AG04449 (cell line): ENCODE measurements at regions not wholly inside any gene's neighbourhood (a gene's known extent, or its start where the extent isn't known, plus 50 kb on each side); places are given as distances from the start of the nearest gene placed in this dataset.

ENCODE experiments used
- CTCF ChIA-PET: fragments of 350-600 bp; formaldehyde crosslinking; extraction: SDS; loops from one replicate; lab custom pipeline; 2021; ENCODE audit warnings: antibody characterized with exemption; lab: Yijun Ruan, JAX
- POLR2A ChIA-PET: fragments of 400-600, 350-600 bp; formaldehyde crosslinking; extraction: SDS; loops from one replicate; lab custom pipeline; 2020; ENCODE audit warnings: antibody characterized with exemption, inconsistent platforms; lab: Yijun Ruan, JAX
- DNase-seq: peaks from one replicate; pipeline ENCODE4 v3.0.0-alpha.2; 2010; ENCODE audit warnings: low read depth, low spot score
- H3K4me3 ChIP-seq: 2 replicates; pipeline ENCODE4 v1.5.1; 2011; ENCODE audit warnings: low read depth, mild to moderate bottlenecking, control low read depth, low read length
- TF ChIP-seq, protein P1 (sequence below): IDR thresholded peaks from one replicate; pipeline ENCODE4 v1.5.1; 2011; ENCODE audit warnings: mild to moderate bottlenecking, moderate library complexity, low read length, control low read depth, inconsistent platforms; ENCODE audit not compliant: insufficient read depth; ENCODE audit errors: missing control alignments

- CTCF ChIA-PET, result no interaction called here
- DNase-seq, result no peak
- H3K4me3 ChIP-seq, result no peak overlapping the region
- TF ChIP-seq, protein P1, sequence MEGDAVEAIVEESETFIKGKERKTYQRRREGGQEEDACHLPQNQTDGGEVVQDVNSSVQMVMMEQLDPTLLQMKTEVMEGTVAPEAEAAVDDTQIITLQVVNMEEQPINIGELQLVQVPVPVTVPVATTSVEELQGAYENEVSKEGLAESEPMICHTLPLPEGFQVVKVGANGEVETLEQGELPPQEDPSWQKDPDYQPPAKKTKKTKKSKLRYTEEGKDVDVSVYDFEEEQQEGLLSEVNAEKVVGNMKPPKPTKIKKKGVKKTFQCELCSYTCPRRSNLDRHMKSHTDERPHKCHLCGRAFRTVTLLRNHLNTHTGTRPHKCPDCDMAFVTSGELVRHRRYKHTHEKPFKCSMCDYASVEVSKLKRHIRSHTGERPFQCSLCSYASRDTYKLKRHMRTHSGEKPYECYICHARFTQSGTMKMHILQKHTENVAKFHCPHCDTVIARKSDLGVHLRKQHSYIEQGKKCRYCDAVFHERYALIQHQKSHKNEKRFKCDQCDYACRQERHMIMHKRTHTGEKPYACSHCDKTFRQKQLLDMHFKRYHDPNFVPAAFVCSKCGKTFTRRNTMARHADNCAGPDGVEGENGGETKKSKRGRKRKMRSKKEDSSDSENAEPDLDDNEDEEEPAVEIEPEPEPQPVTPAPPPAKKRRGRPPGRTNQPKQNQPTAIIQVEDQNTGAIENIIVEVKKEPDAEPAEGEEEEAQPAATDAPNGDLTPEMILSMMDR, result no peak
- POLR2A ChIA-PET, result no interaction called here
Measured at GRCh38 chr5:86329318-86329717, 288.4 kb upstream of the COX7C start.

- ChIA-PET POLR2A (no interaction called here), CTCF (no interaction called here)
- no peak for DNase-seq
- TF ChIP-seq, protein P1, result no peak
- no peak overlapping the region for H3K4me3 ChIP-seq
Measured at GRCh38 chr5:86330736-86331135, 287.0 kb upstream of the COX7C start.

GRCh38 chr5:86332851-86333250, 284.9 kb upstream of the COX7C start:
- no peak overlapping the region for H3K4me3 ChIP-seq
- ChIA-PET POLR2A (no interaction called here), CTCF (no interaction called here)
- no peak for DNase-seq
- TF ChIP-seq, protein P1, result no peak

- H3K4me3 ChIP-seq, result no peak overlapping the region
- TF ChIP-seq, protein P1, result no peak
- DNase-seq, result no peak
- POLR2A ChIA-PET, result no interaction called here
- CTCF ChIA-PET, result no interaction called here
Measured at GRCh38 chr5:86337667-86338460, 279.9 kb upstream of the COX7C start.

- POLR2A ChIA-PET, result no interaction called here
- CTCF ChIA-PET, result no interaction called here
- H3K4me3 ChIP-seq, result no peak overlapping the region
- DNase-seq, result no peak
- TF ChIP-seq, protein P1, result no peak
Measured at GRCh38 chr5:86354664-86355063, 263.1 kb upstream of the COX7C start.

- no peak for DNase-seq
- TF ChIP-seq, protein P1, result no peak
- H3K4me3 ChIP-seq, result no peak overlapping the region
- CTCF ChIA-PET, result no interaction called here
- POLR2A ChIA-PET, result no interaction called here
Measured at GRCh38 chr5:86360801-86361200, 256.9 kb upstream of the COX7C start.
